Loucy (cell line): ENCODE measurements at regions not wholly inside any gene's neighbourhood (a gene's known extent, or its start where the extent isn't known, plus 50 kb on each side); places are given as distances from the start of the nearest gene placed in this dataset.

ENCODE experiments used
- H2AFZ ChIP-seq: fragments of 200-600 bp; sonication (generic); 2 replicates; pipeline ENCODE4 v1.6.0; 2016; ENCODE audit warnings: antibody characterized with exemption, mild to moderate bottlenecking, low read length, moderate library complexity
- H3F3A ChIP-seq: fragments of 200-600 bp; 2 replicates; pipeline ENCODE4 v1.6.0; 2016; ENCODE audit warnings: antibody characterized with exemption, low read depth, mild to moderate bottlenecking
- H3K27me3 ChIP-seq: fragments of 200-600 bp; sonication (generic); 2 replicates; pipeline ENCODE4 v1.6.1; 2014; ENCODE audit warnings: low read length, mild to moderate bottlenecking; ENCODE audit not compliant: insufficient read depth, poor library complexity, severe bottlenecking
- H3K36me3 ChIP-seq: fragments of 200-600 bp; sonication (generic); 2 replicates; pipeline ENCODE4 v1.6.1; 2016; ENCODE audit warnings: low read length; ENCODE audit not compliant: insufficient read depth
- H3K4me1 ChIP-seq: fragments of 200-600 bp; sonication (generic); 2 replicates; pipeline ENCODE4 v1.5.1; 2014; ENCODE audit warnings: low read length, mild to moderate bottlenecking; ENCODE audit not compliant: insufficient read depth, poor library complexity, severe bottlenecking
- H3K4me2 ChIP-seq: fragments of 200-600 bp; sonication (generic); 2 replicates; pipeline ENCODE4 v1.6.0; 2014; ENCODE audit warnings: antibody characterized with exemption, low read length, low read depth, mild to moderate bottlenecking; ENCODE audit not compliant: poor library complexity, severe bottlenecking
- H3K4me3 ChIP-seq: fragments of 200-600 bp; sonication (generic); 2 replicates; pipeline ENCODE4 v1.5.1; 2014; ENCODE audit warnings: low read length, mild to moderate bottlenecking, mixed read lengths; ENCODE audit not compliant: poor library complexity, severe bottlenecking
- H3K79me2 ChIP-seq: fragments of 200-600 bp; sonication (generic); 2 replicates; pipeline ENCODE4 v1.6.1; 2014; ENCODE audit warnings: low read length; ENCODE audit not compliant: insufficient read depth
- H3K9ac ChIP-seq: fragments of 200-600 bp; sonication (generic); 2 replicates; pipeline ENCODE4 v1.6.0; 2014; ENCODE audit warnings: mild to moderate bottlenecking, low read depth, low read length, moderate library complexity; ENCODE audit not compliant: poor library complexity, severe bottlenecking
- H3K9me2 ChIP-seq: fragments of 200-600 bp; sonication (generic); replicated peaks from 2 replicates; pipeline ENCODE4 v1.6.1; 2016; ENCODE audit warnings: low read depth, low read length, mixed read lengths
- H3K9me3 ChIP-seq: fragments of 200-600 bp; sonication (generic); 2 replicates; pipeline ENCODE4 v1.6.1; 2014; ENCODE audit warnings: mild to moderate bottlenecking, antibody characterized with exemption, low read length, low read depth; ENCODE audit not compliant: insufficient read depth
- H4K20me1 ChIP-seq: fragments of 200-600 bp; sonication (generic); 2 replicates; pipeline ENCODE4 v1.6.0; 2014; ENCODE audit warnings: antibody characterized with exemption, low read length, mild to moderate bottlenecking; ENCODE audit not compliant: insufficient read depth, poor library complexity, severe bottlenecking
- CTCF ChIP-seq: fragments of 200-600 bp; sonication (generic); conservative IDR thresholded peaks from 2 replicates; pipeline ENCODE4 v1.5.1; 2014; ENCODE audit warnings: mild to moderate bottlenecking, antibody characterized with exemption, low read length
- EZH2phosphoT487 ChIP-seq: fragments of 200-600 bp; IDR thresholded peaks from 2 replicates; pipeline ENCODE4 v1.6.1; 2018; ENCODE audit warnings: antibody characterized with exemption, mild to moderate bottlenecking, moderate library complexity, borderline replicate concordance

- Histone ChIP-seq H2AFZ (no peak overlapping the region), H3K9me2 (no peaks in the 10 kb centered on the region), H3K79me2 (no peaks in the 10 kb centered on the region), H3K27me3 (no peaks in the 10 kb centered on the region), H3K4me3 (no peak overlapping the region), H3F3A (no peaks in the 10 kb centered on the region), H3K36me3 (no peaks in the 10 kb centered on the region), H3K4me1 (no peaks in the 10 kb centered on the region), H3K9ac (no peak overlapping the region), H3K9me3 (no peaks in the 10 kb centered on the region), H4K20me1 (no peaks in the 10 kb centered on the region), H3K4me2 (no peak overlapping the region)
- no peak for TF ChIP-seq CTCF
- no peak for TF ChIP-seq EZH2phosphoT487
These were observed 87.0 kb upstream of the NDP start for GRCh38 chrX:44060221-44060620.

- Histone ChIP-seq H3K4me2 (no peak overlapping the region), H3K79me2 (no peaks in the 10 kb centered on the region), H3K36me3 (no peaks in the 10 kb centered on the region), H3K9me2 (no peaks in the 10 kb centered on the region), H4K20me1 (no peaks in the 10 kb centered on the region), H3K9me3 (no peaks in the 10 kb centered on the region), H3K27me3 (no peaks in the 10 kb centered on the region), H3K9ac (no peak overlapping the region), H2AFZ (no peak overlapping the region), H3K4me1 (no peaks in the 10 kb centered on the region), H3K4me3 (no peak overlapping the region), H3F3A (no peaks in the 10 kb centered on the region)
- TF ChIP-seq EZH2phosphoT487 (no peak), CTCF (no peak)
These were observed 85.1 kb upstream of the NDP start for GRCh38 chrX:44058339-44058738.

GRCh38 chrX:44055638-44056037 is 82.4 kb upstream of the NDP start:
- H4K20me1 ChIP-seq: no peaks in the 10 kb centered on the region
- no peaks in the 10 kb centered on the region for H3F3A ChIP-seq

More at GRCh38 chrX:44055638-44056037, 82.4 kb upstream of the NDP start:
- Histone ChIP-seq H3K79me2 (no peaks in the 10 kb centered on the region), H3K9ac (no peak overlapping the region), H3K4me2 (no peak overlapping the region), H3K36me3 (no peaks in the 10 kb centered on the region), H3K9me2 (no peaks in the 10 kb centered on the region), H3K4me3 (no peak overlapping the region), H3K9me3 (no peaks in the 10 kb centered on the region), H3K27me3 (no peaks in the 10 kb centered on the region), H2AFZ (no peak overlapping the region; the same call in 1 of the 2 replicates), H3K4me1 (no peaks in the 10 kb centered on the region)
- TF ChIP-seq EZH2phosphoT487: no peak
- no peak for TF ChIP-seq CTCF
